HEK293T (cell line): ENCODE measurements at regions not wholly inside any gene's neighbourhood (a gene's known extent, or its start where the extent isn't known, plus 50 kb on each side); places are given as distances from the start of the nearest gene placed in this dataset.

Experiments used
- CTCF ChIA-PET: fragments of 350-600 bp; formaldehyde crosslinking; extraction: SDS; loops from one replicate; lab custom pipeline; 2021; ENCODE audit warnings: antibody characterized with exemption, inconsistent platforms; lab: Yijun Ruan, JAX
- POLR2A ChIA-PET: fragments of 350-600 bp; formaldehyde crosslinking; extraction: SDS; loops from one replicate; lab custom pipeline; 2020; ENCODE audit warnings: antibody characterized with exemption, inconsistent platforms; lab: Yijun Ruan, JAX
- DNase-seq: peaks from one replicate; pipeline ENCODE4 v3.0.0; 2012; ENCODE audit warnings: mixed read lengths; ENCODE audit errors: extremely low spot score
- ARNT ChIP-seq: fragments of 450-650 bp; IDR thresholded peaks from 2 replicates; pipeline ENCODE4 v1.6.1; 2017; ENCODE audit warnings: mild to moderate bottlenecking
- BHLHE40 ChIP-seq: fragments of 450-650 bp; IDR thresholded peaks from 2 replicates; pipeline ENCODE4 v1.6.1; 2016; ENCODE audit warnings: mild to moderate bottlenecking, moderate library complexity, borderline replicate concordance
- CTBP1 ChIP-seq: fragments of 450-650 bp; IDR thresholded peaks from 2 replicates; pipeline ENCODE4 v1.6.1; 2016; ENCODE audit warnings: borderline replicate concordance
- ELF4 ChIP-seq: fragments of 450-650 bp; IDR thresholded peaks from 2 replicates; pipeline ENCODE4 v1.6.1; 2017; ENCODE audit warnings: antibody characterized with exemption
- FOXA1 ChIP-seq: fragments of 450-650 bp; IDR thresholded peaks from 2 replicates; pipeline ENCODE4 v1.6.1; 2016; ENCODE audit warnings: mild to moderate bottlenecking
- FOXK2 ChIP-seq: fragments of 450-650 bp; IDR thresholded peaks from 2 replicates; pipeline ENCODE4 v1.6.1; 2016; ENCODE audit warnings: mild to moderate bottlenecking
- FOXM1 ChIP-seq: fragments of 450-650 bp; IDR thresholded peaks from 2 replicates; pipeline ENCODE4 v1.6.1; 2017; ENCODE audit warnings: mild to moderate bottlenecking, borderline replicate concordance
- HDGF ChIP-seq: fragments of 450-650 bp; IDR thresholded peaks from 2 replicates; pipeline ENCODE4 v1.6.1; 2017; ENCODE audit warnings: antibody characterized with exemption, borderline replicate concordance
- L3MBTL2 ChIP-seq: fragments of 450-650 bp; conservative IDR thresholded peaks from 2 replicates; pipeline ENCODE4 v1.6.1; 2016; ENCODE audit warnings: mild to moderate bottlenecking
- LEF1 ChIP-seq: fragments of 450-650 bp; IDR thresholded peaks from 2 replicates; pipeline ENCODE4 v1.6.1; 2017; ENCODE audit warnings: mild to moderate bottlenecking, borderline replicate concordance
- NFRKB ChIP-seq: fragments of 450-650 bp; IDR thresholded peaks from 2 replicates; pipeline ENCODE4 v1.6.1; 2016; ENCODE audit warnings: mild to moderate bottlenecking, moderate library complexity
- PKNOX1 ChIP-seq: fragments of 450-650 bp; IDR thresholded peaks from 2 replicates; pipeline ENCODE4 v1.6.1; 2016
- SP1 ChIP-seq: fragments of 450-650 bp; IDR thresholded peaks from 2 replicates; pipeline ENCODE4 v1.6.1; 2017
- SUZ12 ChIP-seq: fragments of 450-650 bp; IDR thresholded peaks from 2 replicates; pipeline ENCODE4 v1.6.1; 2016; ENCODE audit warnings: mild to moderate bottlenecking
- TARDBP ChIP-seq: fragments of 450-650 bp; IDR thresholded peaks from 2 replicates; pipeline ENCODE4 v1.6.1; 2016
- ZNF384 ChIP-seq: fragments of 450-650 bp; IDR thresholded peaks from 2 replicates; pipeline ENCODE4 v1.6.1; 2016

GRCh38 chr5:2523180-2523579 lies 228.3 kb downstream of the IRX2 start:
- POLR2A ChIA-PET = no interaction called here
- DNase-seq = no peak
- TF ChIP-seq PKNOX1 (no peak), TARDBP (no peak), SP1 (no peak), SUZ12 (no peak), NFRKB (no peak), FOXA1 (no peak), FOXM1 (no peak), L3MBTL2 (no peak), CTBP1 (no peak), ZNF384 (no peak), ARNT (no peak), BHLHE40 (no peak), LEF1 (no peak), ELF4 (no peak)
- CTCF ChIA-PET = no interaction called here

- ChIA-PET POLR2A (no interaction called here), CTCF (no interaction called here)
- TF ChIP-seq L3MBTL2 (no peak), ELF4 (no peak), TARDBP (no peak), LEF1 (no peak), HDGF (no peak), CTBP1 (no peak), PKNOX1 (no peak), ZNF384 (no peak), BHLHE40 (no peak), NFRKB (no peak), SUZ12 (no peak), FOXK2 (no peak)
- DNase-seq = no peak
Measured at GRCh38 chr5:2522372-2522771, 229.1 kb downstream of the IRX2 start.

GRCh38 chr5:2519153-2519552 lies 232.3 kb downstream of the IRX2 start:
- DNase-seq = no peak
- TF ChIP-seq CTBP1 = no peak
- TF ChIP-seq ZNF384 = no peak
- CTCF ChIA-PET = no interaction called here
- POLR2A ChIA-PET = no interaction called here

- no peak for DNase-seq
- POLR2A ChIA-PET = no interaction called here
- TF ChIP-seq FOXA1 (no peak), ARNT (no peak), SP1 (no peak), LEF1 (no peak), TARDBP (no peak), BHLHE40 (no peak), NFRKB (no peak), CTBP1 (no peak), FOXK2 (no peak), L3MBTL2 (no peak), PKNOX1 (no peak)
- CTCF ChIA-PET = no interaction called here
Measured at GRCh38 chr5:2517451-2517850, 234.0 kb downstream of the IRX2 start.

- TF ChIP-seq HDGF (no peak), ARNT (no peak), PKNOX1 (no peak), L3MBTL2 (no peak), SP1 (no peak), FOXA1 (no peak), LEF1 (no peak), TARDBP (no peak), FOXM1 (no peak), NFRKB (no peak), ELF4 (no peak), SUZ12 (no peak), CTBP1 (no peak), FOXK2 (no peak), ZNF384 (no peak), BHLHE40 (no peak)
- DNase-seq = no peak
- CTCF ChIA-PET = no interaction called here
- POLR2A ChIA-PET = no interaction called here
Measured at GRCh38 chr5:2515180-2515764, 236.2 kb downstream of the IRX2 start.

GRCh38 chr5:2514484-2514883 lies 237.0 kb downstream of the IRX2 start:
- POLR2A ChIA-PET = no interaction called here
- TF ChIP-seq SUZ12 = no peak
- TF ChIP-seq FOXA1 = no peak
- CTCF ChIA-PET = no interaction called here
- DNase-seq = no peak
